NCI-H748 (cell line): ENCODE measurements at regions not wholly inside any gene's neighbourhood (a gene's known extent, or its start where the extent isn't known, plus 50 kb on each side); places are given as distances from the start of the nearest gene placed in this dataset.
A peak's percentile ranks its signal among the peaks of the same experiment; 100 is the strongest.
"Not testable (repeated sequence)": the region's sequence is repeated elsewhere in the genome, so short reads cannot be mapped to it uniquely, and the experiment has no call there.

Source experiments
- DNase-seq: peaks from one replicate; lab custom pipeline; 2025; ENCODE audit not compliant: unreplicated experiment; lab: John Stamatoyannopoulos, UW

DNA sequence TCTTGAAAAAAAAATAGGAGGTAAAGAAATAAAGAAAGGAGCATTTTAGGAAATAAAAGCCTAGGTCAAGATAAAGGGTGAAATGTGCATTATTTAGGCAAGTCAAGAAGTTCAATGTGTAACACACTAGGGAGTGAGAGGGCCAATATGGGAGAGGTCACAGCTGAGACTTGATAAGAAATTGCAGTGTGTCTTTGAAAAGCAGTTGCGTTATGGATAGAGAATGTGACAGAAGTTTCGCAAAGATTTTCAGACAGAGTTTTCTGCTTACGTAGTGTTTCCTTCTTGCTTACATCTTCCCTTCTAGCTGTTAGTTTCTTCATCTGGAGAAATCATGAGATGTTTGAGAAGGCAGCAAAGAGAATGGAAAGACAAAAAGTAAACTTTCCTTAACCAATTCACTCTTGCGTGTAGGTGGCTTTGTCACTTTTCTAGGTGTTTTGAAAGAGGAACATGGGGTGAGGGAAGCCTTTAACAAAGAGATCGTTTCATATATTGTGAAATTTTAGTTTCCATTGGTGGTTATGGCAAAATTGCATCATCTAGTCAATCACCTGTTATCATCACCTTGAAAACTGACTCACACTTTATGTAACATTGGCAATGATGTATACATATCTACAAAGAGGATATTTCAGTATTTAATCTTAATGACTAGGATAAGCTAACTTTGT is 975.5 kb downstream of the OLFM4 start:
- no peak for DNase-seq

DNA sequence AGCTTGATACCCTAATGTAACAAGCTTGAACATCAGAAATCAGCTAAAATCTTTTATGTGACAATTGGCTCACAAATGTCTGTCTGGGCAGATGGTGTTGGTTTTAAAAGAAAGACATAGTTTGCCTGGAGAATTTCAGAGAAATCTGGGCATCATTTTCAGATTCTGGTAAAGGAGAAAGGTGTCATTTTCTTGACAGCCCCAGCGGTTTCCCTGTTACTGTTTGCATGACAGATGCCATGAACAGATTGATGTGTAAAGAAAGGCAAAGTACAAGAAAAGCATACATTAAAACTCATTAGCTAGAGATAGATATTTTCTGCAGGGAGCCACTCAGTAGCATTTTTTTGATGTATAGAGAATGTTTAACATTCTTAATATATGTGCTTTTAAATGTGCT is 987.9 kb downstream of the OLFM4 start:
- DNase-seq = no peak

DNA sequence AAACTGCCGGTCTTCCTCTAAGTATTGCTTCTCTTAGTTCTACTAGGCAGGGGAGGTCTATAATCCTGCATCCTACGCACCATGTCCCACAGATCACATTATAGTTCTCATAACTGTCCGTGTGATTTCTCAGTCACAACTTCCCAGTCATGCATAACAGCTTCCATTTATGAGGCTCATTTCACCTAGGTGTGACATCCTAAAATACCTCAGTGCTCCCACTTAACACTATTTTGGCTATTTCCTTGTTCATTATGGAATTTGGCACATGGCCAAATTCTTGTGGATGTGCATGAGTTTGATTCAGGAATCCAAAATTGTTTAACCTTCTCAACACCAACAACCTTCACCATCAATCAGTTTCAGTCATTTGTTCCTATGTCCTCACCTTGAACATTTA is 989.9 kb downstream of the OLFM4 start:
- DNase-seq = no peak

DNA sequence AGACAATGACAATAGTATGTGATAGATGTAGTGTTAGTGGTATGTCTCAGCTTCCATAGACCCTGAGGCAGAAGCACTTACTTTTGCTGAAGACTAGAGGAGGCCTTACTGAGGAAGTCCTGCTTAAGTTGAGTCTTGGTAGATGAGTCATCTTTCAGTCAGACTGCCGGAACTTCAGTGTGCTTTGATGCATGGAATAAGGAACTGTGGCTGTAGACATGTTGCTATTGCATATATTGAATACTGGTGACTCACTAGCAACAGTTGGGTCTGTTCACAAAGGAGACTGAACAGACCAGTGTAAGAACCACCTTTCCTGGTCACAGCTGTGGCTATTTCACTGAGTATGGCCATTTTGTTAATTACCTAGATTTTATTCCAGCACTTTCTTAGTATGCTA is 1000.6 kb downstream of the OLFM4 start:
- no peak for DNase-seq

DNA sequence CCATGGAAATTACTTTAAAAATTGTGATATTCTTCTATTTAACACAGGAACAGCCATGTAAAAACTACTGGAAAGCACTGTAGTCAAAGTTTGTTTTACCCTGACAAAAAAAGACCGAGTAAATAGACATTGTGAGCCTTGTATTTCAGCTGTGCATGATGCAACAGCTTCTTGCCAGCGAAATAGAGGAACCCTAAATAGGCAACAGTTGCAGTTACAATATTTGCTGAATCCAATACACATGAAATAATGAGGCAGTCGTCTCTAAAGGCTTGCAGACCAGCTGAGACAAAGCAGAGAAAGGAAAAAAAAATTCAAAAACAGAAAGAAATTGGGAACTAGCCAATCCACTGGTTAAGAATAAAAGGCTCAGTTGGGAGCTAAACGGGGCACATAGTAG is 1001.1 kb downstream of the OLFM4 start:
- no peak for DNase-seq

- DNase-seq = no peak
Observed at GRCh38 chr13:54033323-54033861, 1004.8 kb downstream of the OLFM4 start.

- no peak for DNase-seq
Observed at GRCh38 chr13:54034047-54034446, 1005.4 kb downstream of the OLFM4 start.

- not testable (repeated sequence) for DNase-seq
Observed at GRCh38 chr13:54057416-54057815, 1028.8 kb downstream of the OLFM4 start.

- not testable (repeated sequence) for DNase-seq
Observed at GRCh38 chr13:54069958-54070357, 1041.3 kb downstream of the OLFM4 start.

GRCh38 chr13:54077569-54077968 is 1049.0 kb downstream of the OLFM4 start:
- no peak for DNase-seq

DNA sequence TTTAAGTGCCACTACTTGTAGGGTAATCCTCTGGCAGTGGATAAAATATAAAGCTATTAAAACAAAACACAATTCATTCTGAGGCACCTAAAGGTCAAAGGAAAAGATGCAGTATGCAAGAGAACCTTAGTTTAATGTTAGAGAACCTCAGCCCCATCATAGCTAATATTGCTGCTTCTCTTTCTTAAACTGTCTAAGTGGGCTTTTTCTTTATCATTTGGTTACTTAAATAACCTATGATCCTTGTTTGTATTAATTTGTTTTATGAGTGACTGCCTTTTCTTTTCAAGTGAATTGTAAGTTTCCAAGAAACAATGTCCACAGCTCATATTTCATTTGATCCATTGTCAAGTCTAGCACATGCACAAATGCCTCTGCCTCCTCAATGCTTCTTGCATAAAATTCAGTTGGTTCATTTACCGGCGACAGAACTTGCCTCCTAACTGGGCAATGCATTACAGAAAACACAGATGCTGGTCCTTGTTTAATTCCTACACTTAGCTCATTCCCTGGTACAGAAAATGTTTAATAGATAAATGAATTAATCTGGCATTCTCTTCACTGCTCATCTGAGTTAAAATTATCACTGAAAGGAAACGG is 1049.8 kb downstream of the OLFM4 start:
- peak; percentile 57 for DNase-seq

DNA sequence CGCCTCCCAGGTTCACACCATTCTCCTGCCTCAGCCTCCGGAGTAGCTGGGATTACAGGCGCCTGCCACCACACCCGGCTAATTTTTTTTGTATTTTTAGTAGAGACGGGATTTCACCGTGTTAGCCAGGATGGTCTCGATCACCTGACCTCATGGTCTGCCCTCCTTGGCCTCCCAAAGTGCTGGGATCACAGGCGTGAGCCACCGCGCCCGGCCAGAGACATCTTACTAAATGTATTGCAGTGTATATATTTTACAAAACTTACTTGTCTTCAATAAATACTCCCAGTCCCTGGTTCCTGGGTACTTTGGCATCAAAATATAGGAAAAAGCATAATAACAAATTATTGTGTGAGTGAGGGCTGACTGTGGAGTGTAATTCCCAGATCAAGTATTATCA is 1053.7 kb downstream of the OLFM4 start:
- not testable (repeated sequence) for DNase-seq

GRCh38 chr13:54091884-54092283 is 1063.3 kb downstream of the OLFM4 start:
- DNase-seq = no peak

- DNase-seq = no peak
Observed at GRCh38 chr13:54092686-54093085, 1064.1 kb downstream of the OLFM4 start.

DNA sequence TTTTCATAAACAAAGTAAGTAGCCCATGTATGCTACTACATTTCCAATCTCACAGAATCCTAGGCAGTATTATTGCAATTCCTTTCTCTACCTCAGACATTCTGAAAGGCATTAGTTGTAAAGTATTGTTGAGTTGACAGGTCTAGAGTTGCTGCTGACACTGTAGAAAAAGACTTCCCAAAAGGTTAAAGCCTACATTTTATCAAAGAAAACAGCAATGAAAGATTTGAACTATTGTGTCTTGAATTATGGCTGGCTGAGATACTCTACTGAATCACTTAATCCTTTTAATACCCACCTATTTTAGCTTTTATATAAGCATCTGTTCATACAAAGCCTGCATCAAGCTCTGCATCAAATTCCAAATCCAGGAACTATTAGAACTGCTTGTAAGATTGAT is 1082.0 kb downstream of the OLFM4 start:
- DNase-seq = no peak

- DNase-seq = no peak
Observed at GRCh38 chr13:54124700-54125099, 1096.1 kb downstream of the OLFM4 start.

GRCh38 chr13:54130931-54131330 is 1102.3 kb downstream of the OLFM4 start:
- DNase-seq = not testable (repeated sequence)

GRCh38 chr13:54131433-54131832 is 1102.8 kb downstream of the OLFM4 start:
- DNase-seq = not testable (repeated sequence)

DNA sequence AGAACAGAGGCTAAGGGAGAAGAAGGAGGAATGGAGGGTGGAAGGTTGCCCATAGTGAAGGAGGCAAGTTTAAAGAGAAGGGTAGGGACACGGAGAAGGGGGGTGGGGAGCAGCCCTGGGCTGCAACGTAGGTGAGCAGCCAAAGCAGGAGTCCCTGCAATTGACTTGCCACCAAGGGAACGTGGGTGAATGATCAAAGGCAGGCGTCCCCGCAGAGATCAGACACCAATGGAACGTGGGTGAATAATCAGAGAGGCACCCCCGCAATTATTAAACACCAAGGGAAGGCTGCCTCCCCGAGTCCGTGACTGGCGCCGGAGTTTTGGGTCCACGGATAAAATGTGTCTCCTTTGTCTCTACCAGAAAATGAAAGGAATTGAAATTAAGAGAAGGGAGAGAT is 1103.5 kb downstream of the OLFM4 start:
- not testable (repeated sequence) for DNase-seq

- DNase-seq = not testable (repeated sequence)
Observed at GRCh38 chr13:54132720-54133119, 1104.1 kb downstream of the OLFM4 start.

- DNase-seq = no peak
Observed at GRCh38 chr13:54133746-54134145, 1105.1 kb downstream of the OLFM4 start.

DNA sequence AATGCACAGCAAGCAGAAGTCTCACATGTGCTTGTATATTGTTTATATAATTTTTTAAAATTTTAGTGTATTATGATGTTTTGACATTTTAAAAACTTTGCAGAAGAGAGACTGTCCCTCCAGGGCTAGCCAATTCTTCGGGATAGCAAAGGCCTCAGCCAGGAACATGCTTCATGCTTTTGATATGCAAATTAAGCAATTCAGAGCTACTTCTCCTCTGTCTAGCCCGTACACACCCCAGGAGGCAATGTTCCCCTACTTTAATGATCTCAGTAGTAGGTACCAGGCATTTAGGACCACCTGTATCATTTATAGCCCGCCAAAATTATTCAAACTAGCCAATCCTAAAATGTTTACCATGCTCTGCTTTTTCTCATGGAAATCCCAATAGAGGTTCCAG is 1116.2 kb downstream of the OLFM4 start:
- DNase-seq = no peak

GRCh38 chr13:54150851-54151250 is 1122.2 kb downstream of the OLFM4 start:
- no peak for DNase-seq
